ENCODE measurements at regions not wholly inside any gene's neighbourhood (a gene's known extent, or its start where the extent isn't known, plus 50 kb on each side); places are given as distances from the start of the nearest gene placed in this dataset.
"Not testable (repeated sequence)": the region's sequence is repeated elsewhere in the genome, so short reads cannot be mapped to it uniquely, and the experiment has no call there.

DNA sequence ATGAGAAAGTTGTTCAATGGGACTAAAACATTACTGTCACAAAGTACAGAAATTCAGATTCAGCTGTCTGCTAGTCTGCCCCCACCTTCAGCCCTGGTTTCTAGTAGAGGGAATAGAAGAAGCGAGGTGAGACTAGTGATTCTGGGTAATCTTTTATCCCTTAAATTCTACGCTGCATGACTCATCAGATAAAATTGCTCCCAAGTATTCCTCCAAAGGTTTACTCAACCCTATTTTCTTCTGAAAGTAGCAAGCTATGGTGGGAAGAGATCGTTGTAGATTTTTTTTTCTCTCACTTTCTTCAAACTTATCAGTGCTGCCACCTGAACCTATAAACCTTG, 318.9 kb upstream of the RIOK2 start:
- ATAC-seq (replicated peaks): no peak
- H3K4me3 Mint-ChIP-seq: no peak overlapping the region
- H3K27me3 Mint-ChIP-seq: no peaks in the 10 kb centered on the region
- H3K27ac Mint-ChIP-seq: no peak overlapping the region
- DNase-seq: no peak
- H3K9me3 Mint-ChIP-seq: peaks cover 0 to 6% of the 10 kb centered on the region in 2 donors
- H3K4me1 Mint-ChIP-seq (ENCODE audit: low read depth in 2 of 2): no peaks in the 10 kb centered on the region
- H3K36me3 Mint-ChIP-seq (ENCODE audit: insufficient read depth): peaks cover under 1% of the 10 kb centered on the region

DNA sequence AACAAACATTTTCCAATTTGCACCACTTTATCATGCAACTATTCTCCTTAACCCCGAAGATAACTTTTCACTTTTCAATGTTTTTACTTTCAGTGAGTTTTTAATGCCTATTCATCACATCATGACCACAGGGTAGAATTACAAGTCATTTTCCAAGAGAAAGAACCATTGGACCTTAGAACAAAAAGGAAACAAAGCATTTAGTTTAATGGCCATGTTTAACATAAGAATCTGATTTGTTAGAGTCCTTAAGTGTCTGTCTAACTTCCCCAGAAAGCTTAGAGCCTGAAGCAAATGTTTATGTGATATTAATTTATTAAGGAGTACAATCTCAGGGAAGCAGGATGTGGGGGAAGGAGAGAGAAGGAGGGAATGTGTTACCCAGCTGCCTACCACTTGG, 325.8 kb upstream of the RIOK2 start:
- Mint-ChIP-seq H3K36me3 (ENCODE audit: insufficient read depth) (peaks cover 2% of the 10 kb centered on the region), H3K4me1 (ENCODE audit: low read depth in 2 of 2) (no peaks in the 10 kb centered on the region), H3K27ac (no peak overlapping the region), H3K27me3 (no peaks in the 10 kb centered on the region), H3K4me3 (no peak overlapping the region), H3K9me3 (peaks cover 3 to 9% of the 10 kb centered on the region in 2 donors)
- DNase-seq: no peak
- no peak for ATAC-seq (replicated peaks)

DNA sequence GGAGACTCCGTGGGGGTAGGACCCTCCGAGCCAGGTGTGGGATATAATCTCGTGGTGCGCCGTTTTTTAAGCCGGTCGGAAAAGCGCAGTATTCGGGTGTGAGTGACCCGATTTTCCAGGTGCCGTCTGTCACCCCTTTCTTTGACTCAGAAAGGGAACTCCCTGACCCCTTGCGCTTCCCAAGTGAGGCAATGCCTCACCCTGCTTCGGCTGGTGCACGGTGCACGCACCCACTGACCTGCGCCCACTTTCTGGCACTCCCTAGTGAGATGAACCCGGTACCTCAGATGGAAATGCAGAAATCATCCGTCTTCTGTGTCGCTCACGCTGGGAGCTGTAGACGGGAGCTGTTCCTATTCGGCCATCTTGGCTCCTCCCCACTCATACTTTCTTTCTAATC, 336.5 kb upstream of the RIOK2 start:
- not testable (repeated sequence) for H3K36me3 Mint-ChIP-seq (ENCODE audit: insufficient read depth); H3K27me3 Mint-ChIP-seq; H3K9me3 Mint-ChIP-seq; H3K4me3 Mint-ChIP-seq; H3K27ac Mint-ChIP-seq; ATAC-seq (replicated peaks); DNase-seq; H3K4me1 Mint-ChIP-seq (ENCODE audit: low read depth in 2 of 2)

DNA sequence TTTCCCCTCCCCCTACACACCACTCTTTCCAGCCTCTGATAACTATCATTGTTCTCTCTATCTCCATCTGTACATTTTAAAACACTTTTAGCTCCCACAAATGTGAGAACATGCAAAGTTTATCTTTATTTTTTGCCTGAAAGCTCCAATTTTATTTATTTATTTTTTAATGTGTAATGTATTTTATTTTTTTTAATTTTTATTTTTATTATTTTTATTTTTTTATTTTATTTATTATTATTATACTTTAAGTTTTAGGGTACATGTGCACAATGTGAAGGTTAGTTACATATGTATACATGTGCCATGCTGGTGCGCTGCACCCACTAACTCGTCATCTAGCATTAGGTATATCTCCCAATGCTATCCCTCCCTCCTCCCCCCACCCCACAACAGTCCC, 340.3 kb upstream of the RIOK2 start:
- ATAC-seq (replicated peaks); DNase-seq; H3K4me1 Mint-ChIP-seq (ENCODE audit: low read depth in 2 of 2); H3K27ac Mint-ChIP-seq; H3K27me3 Mint-ChIP-seq; H3K36me3 Mint-ChIP-seq (ENCODE audit: insufficient read depth); H3K4me3 Mint-ChIP-seq: not testable (repeated sequence)
- peaks cover 8 to 12% of the 10 kb centered on the region in 2 donors for H3K9me3 Mint-ChIP-seq

DNA sequence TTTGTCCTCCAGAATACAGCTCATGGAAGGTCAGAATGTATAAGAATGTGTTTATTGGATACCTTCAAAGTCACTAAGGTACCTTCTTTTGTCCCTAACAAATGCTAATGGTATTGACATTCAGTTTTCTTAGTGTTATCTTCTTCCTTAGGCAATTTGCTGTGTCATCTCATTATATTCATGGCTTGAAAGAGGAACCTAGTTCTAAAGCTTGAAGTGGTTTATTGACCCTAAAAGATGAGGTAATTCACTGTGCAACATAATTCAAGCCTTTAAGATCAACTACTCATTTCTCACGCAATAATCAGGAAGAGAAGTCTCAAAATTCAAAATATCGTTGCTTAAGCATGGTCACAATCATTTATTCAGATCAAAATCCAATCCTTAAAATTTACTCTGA, 342.7 kb upstream of the RIOK2 start:
- no peaks in the 10 kb centered on the region for H3K36me3 Mint-ChIP-seq (ENCODE audit: insufficient read depth)
- no peak overlapping the region for H3K27ac Mint-ChIP-seq
- DNase-seq: no peak
- H3K4me1 Mint-ChIP-seq (ENCODE audit: low read depth in 2 of 2): no peaks in the 10 kb centered on the region
- H3K4me3 Mint-ChIP-seq: no peak overlapping the region
- no peaks in the 10 kb centered on the region for H3K27me3 Mint-ChIP-seq
- H3K9me3 Mint-ChIP-seq: peaks cover 0 to 6% of the 10 kb centered on the region in 2 donors
- ATAC-seq (replicated peaks): no peak

DNA sequence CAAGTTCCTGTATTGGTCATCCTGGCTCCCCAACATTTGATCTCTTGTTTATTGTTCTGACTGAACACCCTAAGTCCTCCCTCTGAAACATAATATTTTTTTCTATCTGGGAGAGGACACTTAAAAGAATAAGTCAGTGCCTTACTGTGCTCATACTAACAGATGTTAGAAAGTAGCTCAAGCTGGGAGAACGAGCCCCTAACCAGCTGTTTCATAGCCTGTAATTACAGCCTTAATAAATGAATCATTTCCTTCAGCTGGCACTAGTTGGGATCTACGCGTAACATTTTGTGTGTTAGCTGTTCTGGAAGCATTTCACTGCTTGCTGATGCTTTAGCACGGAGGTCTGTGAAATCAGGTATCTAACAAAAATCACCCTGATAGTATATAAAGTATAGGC, 345.9 kb upstream of the RIOK2 start:
- H3K27ac Mint-ChIP-seq: no peak overlapping the region
- H3K4me1 Mint-ChIP-seq (ENCODE audit: low read depth in 2 of 2): no peaks in the 10 kb centered on the region
- ATAC-seq (replicated peaks): no peak
- H3K9me3 Mint-ChIP-seq: peaks cover 5 to 6% of the 10 kb centered on the region in 2 donors
- no peak for DNase-seq
- no peaks in the 10 kb centered on the region for H3K36me3 Mint-ChIP-seq (ENCODE audit: insufficient read depth)
- H3K4me3 Mint-ChIP-seq: no peak overlapping the region
- no peaks in the 10 kb centered on the region for H3K27me3 Mint-ChIP-seq

DNA sequence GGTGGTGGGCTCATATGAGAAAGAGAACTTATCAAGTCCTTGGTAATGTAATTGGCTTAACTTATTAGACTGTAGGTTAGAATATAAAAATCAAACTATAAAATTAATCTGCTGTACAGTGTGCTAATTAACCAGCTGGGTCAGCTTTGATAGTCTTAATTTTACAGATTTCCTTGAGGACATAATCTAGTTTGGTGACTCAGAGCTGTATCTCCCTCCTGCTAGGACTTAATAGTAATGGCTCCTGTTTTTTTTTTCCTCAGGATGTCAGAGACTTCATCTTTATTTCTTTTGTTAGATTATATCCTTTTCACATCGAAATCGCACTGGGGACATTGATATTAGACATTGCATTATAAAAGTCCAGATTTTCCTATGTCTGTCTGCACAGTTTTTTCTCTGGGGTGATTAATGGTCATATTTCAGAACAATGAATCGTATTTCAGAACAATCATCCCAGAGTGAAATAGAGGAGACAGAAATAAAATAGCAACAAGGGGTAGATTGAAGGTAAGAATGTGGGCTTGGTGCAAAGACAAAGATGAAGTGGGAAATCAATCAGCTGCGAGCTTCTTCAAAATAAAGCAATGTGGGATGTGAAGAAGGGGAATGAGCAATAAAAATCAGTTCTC, 346.4 kb upstream of the RIOK2 start:
- H3K4me3 Mint-ChIP-seq: no peak overlapping the region
- H3K36me3 Mint-ChIP-seq (ENCODE audit: insufficient read depth): no peaks in the 10 kb centered on the region
- ATAC-seq (replicated peaks): no peak
- no peaks in the 10 kb centered on the region for H3K4me1 Mint-ChIP-seq (ENCODE audit: low read depth in 2 of 2)
- H3K27ac Mint-ChIP-seq: no peak overlapping the region
- no peaks in the 10 kb centered on the region for H3K27me3 Mint-ChIP-seq
- peaks cover 6 to 8% of the 10 kb centered on the region in 2 donors for H3K9me3 Mint-ChIP-seq
- DNase-seq: no peak

DNA sequence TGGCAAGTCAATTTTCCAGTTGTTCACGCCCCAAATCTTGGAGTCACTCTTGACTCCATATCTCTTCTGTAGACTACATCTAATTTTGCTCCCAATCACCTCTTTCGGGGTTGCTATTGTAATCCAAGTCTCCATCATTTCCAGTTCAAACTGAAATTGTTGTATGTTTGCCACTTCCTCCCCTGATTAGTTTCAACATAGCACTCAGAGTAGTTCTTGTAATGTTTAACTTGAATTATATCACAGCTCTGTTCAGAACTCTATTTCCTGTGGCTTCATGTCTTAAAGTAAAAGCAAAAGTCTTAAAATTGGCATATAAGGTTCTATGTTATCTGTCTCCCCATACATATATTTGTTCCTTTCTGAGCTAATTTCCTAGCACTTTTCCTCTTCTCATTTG, 348.5 kb upstream of the RIOK2 start:
- no peak overlapping the region for H3K4me3 Mint-ChIP-seq
- DNase-seq: no peak
- no peaks in the 10 kb centered on the region for H3K4me1 Mint-ChIP-seq (ENCODE audit: low read depth in 2 of 2)
- no peaks in the 10 kb centered on the region for H3K36me3 Mint-ChIP-seq (ENCODE audit: insufficient read depth)
- H3K9me3 Mint-ChIP-seq: peaks cover 2 to 8% of the 10 kb centered on the region in 2 donors
- H3K27me3 Mint-ChIP-seq: no peaks in the 10 kb centered on the region
- no peak overlapping the region for H3K27ac Mint-ChIP-seq
- no peak for ATAC-seq (replicated peaks)

DNA sequence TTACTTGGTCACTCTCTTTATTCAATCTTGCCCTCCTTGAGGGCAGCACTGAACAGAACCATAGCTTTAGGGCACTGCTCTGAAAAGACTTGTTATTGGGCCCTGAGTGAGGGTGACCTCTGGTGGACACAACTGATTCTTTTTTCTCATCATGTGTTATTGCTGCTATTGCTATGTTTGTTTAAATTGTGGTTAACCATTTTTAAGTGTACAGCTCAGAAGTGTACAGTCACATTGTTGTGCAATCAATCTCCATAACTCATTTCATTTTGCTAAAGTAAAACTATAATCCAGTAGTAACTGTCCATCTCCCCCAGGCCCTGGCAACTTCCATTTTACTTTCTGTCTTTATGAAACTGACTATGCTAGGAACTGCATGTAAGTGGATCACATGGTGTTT, 351.1 kb upstream of the RIOK2 start:
- Mint-ChIP-seq H3K4me1 (ENCODE audit: low read depth in 2 of 2) (no peaks in the 10 kb centered on the region), H3K27ac (no peak overlapping the region), H3K27me3 (no peaks in the 10 kb centered on the region), H3K36me3 (ENCODE audit: insufficient read depth) (no peaks in the 10 kb centered on the region), H3K4me3 (no peak overlapping the region), H3K9me3 (peaks cover 4 to 8% of the 10 kb centered on the region in 2 donors)
- no peak for DNase-seq
- ATAC-seq (replicated peaks): peak; percentile 14

DNA sequence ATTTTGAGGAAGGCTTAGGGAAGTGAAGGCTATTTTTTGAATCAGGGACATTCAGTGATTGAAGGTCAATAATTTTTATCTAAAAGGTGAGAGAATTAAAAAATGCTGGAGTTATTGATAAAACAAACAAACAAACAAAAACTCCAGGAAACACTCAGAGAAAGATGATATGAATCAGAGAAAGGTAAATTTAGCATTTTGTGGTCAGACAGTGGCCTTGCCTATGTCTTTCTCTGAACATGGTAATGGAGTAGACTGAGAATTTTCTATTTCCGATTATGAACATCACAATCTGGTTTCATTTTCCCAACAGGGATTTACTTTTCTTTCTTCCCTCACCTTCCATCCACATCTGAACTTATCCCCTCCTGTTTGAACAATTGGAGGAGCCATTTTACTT, 353.6 kb upstream of the RIOK2 start:
- Mint-ChIP-seq H3K9me3 (peaks cover 4 to 14% of the 10 kb centered on the region in 2 donors), H3K4me3 (no peak overlapping the region), H3K36me3 (ENCODE audit: insufficient read depth) (no peaks in the 10 kb centered on the region), H3K27ac (no peak overlapping the region), H3K4me1 (ENCODE audit: low read depth in 2 of 2) (no peaks in the 10 kb centered on the region), H3K27me3 (no peaks in the 10 kb centered on the region)
- ATAC-seq (replicated peaks) (no peak), DNase-seq (no peak)

DNA sequence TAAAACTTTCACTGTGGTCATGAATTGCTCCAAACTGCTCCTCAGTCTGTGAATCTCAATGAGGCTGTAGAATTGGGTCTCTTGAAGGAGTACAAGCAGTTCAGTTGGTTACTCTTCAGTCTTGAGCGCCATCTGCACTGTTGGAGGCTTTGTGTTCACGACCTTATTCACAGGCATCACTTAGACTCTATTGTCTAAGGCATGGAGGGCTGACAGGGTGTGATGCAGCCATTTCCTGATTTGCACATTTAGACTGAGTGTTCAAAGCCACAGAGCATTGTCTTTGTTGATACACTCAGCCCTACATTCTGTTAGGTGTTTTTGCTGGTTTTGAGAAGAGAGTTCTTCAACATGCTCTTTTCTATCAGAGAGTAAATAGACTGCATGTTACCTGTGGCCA, 355.9 kb upstream of the RIOK2 start:
- H3K4me3 Mint-ChIP-seq: no peak overlapping the region
- H3K36me3 Mint-ChIP-seq (ENCODE audit: insufficient read depth): no peaks in the 10 kb centered on the region
- H3K9me3 Mint-ChIP-seq: peaks cover 2 to 9% of the 10 kb centered on the region in 2 donors

DNA sequence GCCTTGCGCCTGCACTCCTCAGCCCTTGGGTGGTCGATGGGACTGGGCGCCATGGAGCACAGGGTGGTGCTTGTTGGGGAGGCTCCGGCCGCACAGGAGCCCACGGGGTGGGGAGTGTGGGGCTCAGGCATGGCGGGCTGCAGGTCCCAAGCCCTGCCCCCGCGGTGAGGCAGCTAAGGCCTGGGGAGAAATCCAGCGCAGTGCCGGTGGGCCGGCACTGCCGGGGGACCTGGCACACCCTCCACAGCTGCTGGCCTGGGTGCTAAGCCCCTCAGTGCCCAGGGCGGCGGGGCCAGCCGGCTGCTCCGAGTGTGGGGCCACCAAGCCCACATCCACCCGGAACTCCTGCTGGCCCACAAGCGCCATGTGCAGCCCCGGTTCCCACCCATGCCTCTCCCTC, 358.8 kb upstream of the RIOK2 start:
- H3K9me3 Mint-ChIP-seq: peaks cover 2 to 7% of the 10 kb centered on the region in 2 donors
- no peaks in the 10 kb centered on the region for H3K36me3 Mint-ChIP-seq (ENCODE audit: insufficient read depth)
- no peaks in the 10 kb centered on the region for H3K4me1 Mint-ChIP-seq (ENCODE audit: low read depth in 2 of 2)
- H3K27me3 Mint-ChIP-seq: no peaks in the 10 kb centered on the region
- H3K4me3 Mint-ChIP-seq: no peak overlapping the region
- ATAC-seq (replicated peaks): no peak
- no peak for DNase-seq
- H3K27ac Mint-ChIP-seq: no peak overlapping the region

More for the DNA sequence above, 355.9 kb upstream of the RIOK2 start:
- no peak for ATAC-seq (replicated peaks)
- no peaks in the 10 kb centered on the region for H3K27me3 Mint-ChIP-seq
- no peak for DNase-seq
- H3K27ac Mint-ChIP-seq: no peak overlapping the region
- H3K4me1 Mint-ChIP-seq (ENCODE audit: low read depth in 2 of 2): no peaks in the 10 kb centered on the region

DNA sequence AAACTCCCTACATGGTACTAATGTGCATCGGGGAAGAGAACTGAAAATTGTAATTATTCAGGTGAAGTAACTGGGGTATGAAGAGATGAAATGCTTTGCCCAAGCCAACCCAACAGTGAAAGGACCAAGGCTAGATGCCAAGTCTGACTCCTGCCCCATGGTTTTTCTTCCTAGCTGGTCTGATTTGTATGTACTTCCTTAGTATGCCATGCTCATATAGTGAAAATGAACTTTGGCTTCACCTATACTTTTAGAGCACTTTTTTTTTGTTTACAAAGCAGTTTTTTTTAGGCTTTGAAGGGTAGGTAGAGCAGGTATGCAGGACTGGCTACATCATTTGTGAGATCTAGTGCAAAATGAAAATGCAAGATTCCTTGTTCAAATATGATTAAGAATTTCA, 359.4 kb upstream of the RIOK2 start:
- DNase-seq: no peak
- Mint-ChIP-seq H3K4me1 (ENCODE audit: low read depth in 2 of 2) (no peaks in the 10 kb centered on the region), H3K27me3 (no peaks in the 10 kb centered on the region), H3K4me3 (no peak overlapping the region), H3K27ac (no peak overlapping the region), H3K9me3 (peaks cover 5 to 12% of the 10 kb centered on the region in 2 donors), H3K36me3 (ENCODE audit: insufficient read depth) (no peaks in the 10 kb centered on the region)
- no peak for ATAC-seq (replicated peaks)

DNA sequence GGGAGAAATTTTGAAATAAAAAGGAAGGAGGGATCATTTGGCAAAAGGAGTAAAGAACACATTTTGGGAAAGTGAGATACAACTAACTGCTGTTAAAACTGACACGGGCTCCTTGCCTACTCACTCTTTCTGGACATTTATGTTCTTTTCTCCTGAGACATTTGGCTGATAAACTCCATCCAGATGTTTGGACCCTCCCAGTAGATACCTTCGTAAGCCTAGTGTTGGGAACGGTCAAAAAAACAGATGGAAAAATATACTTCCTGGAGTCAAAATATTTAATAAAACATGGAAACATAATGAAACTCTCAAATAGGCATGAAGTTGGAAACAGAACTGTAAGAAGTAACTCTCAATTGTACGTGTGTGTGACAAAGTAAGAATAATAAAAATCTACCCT, 360.1 kb upstream of the RIOK2 start:
- peaks cover 6 to 13% of the 10 kb centered on the region in 2 donors for H3K9me3 Mint-ChIP-seq
- H3K36me3 Mint-ChIP-seq (ENCODE audit: insufficient read depth): no peaks in the 10 kb centered on the region
- no peaks in the 10 kb centered on the region for H3K4me1 Mint-ChIP-seq (ENCODE audit: low read depth in 2 of 2)
- DNase-seq (no peak), ATAC-seq (replicated peaks) (no peak)
- no peak overlapping the region for H3K27ac Mint-ChIP-seq
- H3K4me3 Mint-ChIP-seq: no peak overlapping the region
- H3K27me3 Mint-ChIP-seq: no peaks in the 10 kb centered on the region

DNA sequence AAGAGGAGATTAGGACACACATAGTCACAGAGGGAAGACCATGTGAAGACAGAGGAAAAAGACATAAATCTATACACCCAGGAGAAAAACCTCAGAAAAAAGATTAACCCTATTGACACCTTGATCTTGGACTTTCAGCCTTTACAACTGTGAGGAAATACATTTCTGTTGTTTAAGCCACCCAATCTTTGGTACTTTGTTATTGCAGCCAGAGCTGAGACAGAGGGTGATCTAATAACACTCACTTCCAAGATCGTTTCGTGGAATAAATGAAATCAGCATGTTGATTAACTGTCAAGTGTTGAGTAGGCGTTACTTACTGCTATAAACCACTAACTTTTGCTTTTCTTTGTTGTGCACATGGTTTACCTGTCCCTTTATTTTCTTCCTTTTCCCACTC, 361.2 kb upstream of the RIOK2 start:
- Mint-ChIP-seq H3K36me3 (ENCODE audit: insufficient read depth) (no peaks in the 10 kb centered on the region), H3K9me3 (peaks cover 4 to 13% of the 10 kb centered on the region in 2 donors)

More for the DNA sequence above, 361.2 kb upstream of the RIOK2 start:
- H3K27me3 Mint-ChIP-seq: no peaks in the 10 kb centered on the region
- no peak overlapping the region for H3K27ac Mint-ChIP-seq
- H3K4me1 Mint-ChIP-seq (ENCODE audit: low read depth in 2 of 2): no peaks in the 10 kb centered on the region
- ATAC-seq (replicated peaks) (no peak), DNase-seq (no peak)
- H3K4me3 Mint-ChIP-seq: no peak overlapping the region

All from effector memory CD8-positive, alpha-beta T cell (primary cell).